ENCODE measurements at regions not wholly inside any gene's neighbourhood (a gene's known extent, or its start where the extent isn't known, plus 50 kb on each side); places are given as distances from the start of the nearest gene placed in this dataset.

DNA sequence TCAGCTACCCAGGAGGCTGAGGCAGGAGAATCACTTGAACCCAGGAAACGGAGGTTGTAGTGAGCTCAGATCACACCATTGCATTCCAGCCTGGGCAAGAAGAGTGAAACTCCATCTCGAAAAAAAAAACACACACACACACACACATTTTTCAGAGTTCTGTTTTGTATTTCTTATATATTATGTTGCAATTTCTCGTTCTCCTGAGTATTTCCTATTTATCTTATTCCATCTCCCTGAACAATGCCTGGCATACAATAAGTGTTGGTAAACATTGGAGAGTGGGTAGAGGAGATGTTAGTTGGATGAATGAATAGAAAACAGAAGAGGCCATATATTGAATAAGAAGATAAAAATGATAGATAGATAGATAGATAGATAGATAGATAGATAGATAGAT lies 167.8 kb upstream of the CDH5 start:
- no peaks in the 10 kb centered on the region for H3K4me1 Mint-ChIP-seq
- ATAC-seq (no peak), DNase-seq (ENCODE audit: low spot score) (no peak)
- CTCF ChIA-PET, result interaction anchor here (0.6 kb wide), 1 partner anchor 30 kb away, joined by 3 read pairs; no protein-coding TSS in a partner anchor
- TF ChIP-seq, protein P1, sequence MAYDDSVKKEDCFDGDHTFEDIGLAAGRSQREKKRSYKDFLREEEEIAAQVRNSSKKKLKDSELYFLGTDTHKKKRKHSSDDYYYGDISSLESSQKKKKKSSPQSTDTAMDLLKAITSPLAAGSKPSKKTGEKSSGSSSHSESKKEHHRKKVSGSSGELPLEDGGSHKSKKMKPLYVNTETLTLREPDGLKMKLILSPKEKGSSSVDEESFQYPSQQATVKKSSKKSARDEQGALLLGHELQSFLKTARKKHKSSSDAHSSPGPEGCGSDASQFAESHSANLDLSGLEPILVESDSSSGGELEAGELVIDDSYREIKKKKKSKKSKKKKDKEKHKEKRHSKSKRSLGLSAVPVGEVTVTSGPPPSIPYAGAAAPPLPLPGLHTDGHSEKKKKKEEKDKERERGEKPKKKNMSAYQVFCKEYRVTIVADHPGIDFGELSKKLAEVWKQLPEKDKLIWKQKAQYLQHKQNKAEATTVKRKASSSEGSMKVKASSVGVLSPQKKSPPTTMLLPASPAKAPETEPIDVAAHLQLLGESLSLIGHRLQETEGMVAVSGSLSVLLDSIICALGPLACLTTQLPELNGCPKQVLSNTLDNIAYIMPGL (CRISPR knock-in tag; IDR thresholded peaks at IDR 0.05), result no peak
- TF ChIP-seq NFATC4 (CRISPR knock-in tag; IDR thresholded peaks at IDR 0.05), result no peak
- TF ChIP-seq, protein P2, sequence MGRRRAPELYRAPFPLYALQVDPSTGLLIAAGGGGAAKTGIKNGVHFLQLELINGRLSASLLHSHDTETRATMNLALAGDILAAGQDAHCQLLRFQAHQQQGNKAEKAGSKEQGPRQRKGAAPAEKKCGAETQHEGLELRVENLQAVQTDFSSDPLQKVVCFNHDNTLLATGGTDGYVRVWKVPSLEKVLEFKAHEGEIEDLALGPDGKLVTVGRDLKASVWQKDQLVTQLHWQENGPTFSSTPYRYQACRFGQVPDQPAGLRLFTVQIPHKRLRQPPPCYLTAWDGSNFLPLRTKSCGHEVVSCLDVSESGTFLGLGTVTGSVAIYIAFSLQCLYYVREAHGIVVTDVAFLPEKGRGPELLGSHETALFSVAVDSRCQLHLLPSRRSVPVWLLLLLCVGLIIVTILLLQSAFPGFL (CRISPR knock-in tag; IDR thresholded peaks at IDR 0.05; ENCODE audit: borderline replicate concordance), result no peak
- no peak for TF ChIP-seq MYBL2 (CRISPR knock-in tag; IDR thresholded peaks at IDR 0.05)
- no peak for TF ChIP-seq SMAD4 (CRISPR knock-in tag; IDR thresholded peaks at IDR 0.05)
- TF ChIP-seq TCF7 (CRISPR knock-in tag; IDR thresholded peaks at IDR 0.05; ENCODE audit: low read depth), result no peak
- no peak for TF ChIP-seq NFYB (CRISPR knock-in tag; conservative IDR thresholded peaks at IDR 0.05; ENCODE audit: low read depth)
- TF ChIP-seq, protein P3, sequence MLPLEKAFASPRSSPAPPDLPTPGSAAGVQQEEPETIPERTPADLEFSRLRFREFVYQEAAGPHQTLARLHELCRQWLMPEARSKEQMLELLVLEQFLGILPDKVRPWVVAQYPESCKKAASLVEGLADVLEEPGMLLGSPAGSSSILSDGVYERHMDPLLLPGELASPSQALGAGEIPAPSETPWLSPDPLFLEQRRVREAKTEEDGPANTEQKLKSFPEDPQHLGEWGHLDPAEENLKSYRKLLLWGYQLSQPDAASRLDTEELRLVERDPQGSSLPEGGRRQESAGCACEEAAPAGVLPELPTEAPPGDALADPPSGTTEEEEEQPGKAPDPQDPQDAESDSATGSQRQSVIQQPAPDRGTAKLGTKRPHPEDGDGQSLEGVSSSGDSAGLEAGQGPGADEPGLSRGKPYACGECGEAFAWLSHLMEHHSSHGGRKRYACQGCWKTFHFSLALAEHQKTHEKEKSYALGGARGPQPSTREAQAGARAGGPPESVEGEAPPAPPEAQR (CRISPR knock-in tag; IDR thresholded peaks at IDR 0.05), result no peak
- TF ChIP-seq NR2C2 (CRISPR knock-in tag; IDR thresholded peaks at IDR 0.05), result no peak
- no peak for TF ChIP-seq USF1 (CRISPR knock-in tag; IDR thresholded peaks at IDR 0.05)
- TF ChIP-seq, protein P4, sequence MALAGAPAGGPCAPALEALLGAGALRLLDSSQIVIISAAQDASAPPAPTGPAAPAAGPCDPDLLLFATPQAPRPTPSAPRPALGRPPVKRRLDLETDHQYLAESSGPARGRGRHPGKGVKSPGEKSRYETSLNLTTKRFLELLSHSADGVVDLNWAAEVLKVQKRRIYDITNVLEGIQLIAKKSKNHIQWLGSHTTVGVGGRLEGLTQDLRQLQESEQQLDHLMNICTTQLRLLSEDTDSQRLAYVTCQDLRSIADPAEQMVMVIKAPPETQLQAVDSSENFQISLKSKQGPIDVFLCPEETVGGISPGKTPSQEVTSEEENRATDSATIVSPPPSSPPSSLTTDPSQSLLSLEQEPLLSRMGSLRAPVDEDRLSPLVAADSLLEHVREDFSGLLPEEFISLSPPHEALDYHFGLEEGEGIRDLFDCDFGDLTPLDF (CRISPR knock-in tag; IDR thresholded peaks at IDR 0.05), result no peak
- TF ChIP-seq, protein P5, sequence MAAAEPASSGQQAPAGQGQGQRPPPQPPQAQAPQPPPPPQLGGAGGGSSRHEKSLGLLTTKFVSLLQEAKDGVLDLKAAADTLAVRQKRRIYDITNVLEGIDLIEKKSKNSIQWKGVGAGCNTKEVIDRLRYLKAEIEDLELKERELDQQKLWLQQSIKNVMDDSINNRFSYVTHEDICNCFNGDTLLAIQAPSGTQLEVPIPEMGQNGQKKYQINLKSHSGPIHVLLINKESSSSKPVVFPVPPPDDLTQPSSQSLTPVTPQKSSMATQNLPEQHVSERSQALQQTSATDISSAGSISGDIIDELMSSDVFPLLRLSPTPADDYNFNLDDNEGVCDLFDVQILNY (CRISPR knock-in tag; IDR thresholded peaks at IDR 0.05), result no peak
- TF ChIP-seq SP1 (CRISPR knock-in tag; conservative IDR thresholded peaks at IDR 0.05), result no peak
- TF ChIP-seq PRRX2 (CRISPR knock-in tag; IDR thresholded peaks at IDR 0.05), result no peak
- H3K9me3 Mint-ChIP-seq, result no peaks in the 10 kb centered on the region
- no peaks in the 10 kb centered on the region for H3K36me3 Mint-ChIP-seq
- H3K27ac Mint-ChIP-seq, result no peak overlapping the region
- H3K4me3 Mint-ChIP-seq, result no peak overlapping the region
- POLR2A ChIA-PET, result no interaction called here
- no peaks in the 10 kb centered on the region; the same call in 1 of the 2 replicates for H3K27me3 Mint-ChIP-seq (ENCODE audit: low read depth)

DNA sequence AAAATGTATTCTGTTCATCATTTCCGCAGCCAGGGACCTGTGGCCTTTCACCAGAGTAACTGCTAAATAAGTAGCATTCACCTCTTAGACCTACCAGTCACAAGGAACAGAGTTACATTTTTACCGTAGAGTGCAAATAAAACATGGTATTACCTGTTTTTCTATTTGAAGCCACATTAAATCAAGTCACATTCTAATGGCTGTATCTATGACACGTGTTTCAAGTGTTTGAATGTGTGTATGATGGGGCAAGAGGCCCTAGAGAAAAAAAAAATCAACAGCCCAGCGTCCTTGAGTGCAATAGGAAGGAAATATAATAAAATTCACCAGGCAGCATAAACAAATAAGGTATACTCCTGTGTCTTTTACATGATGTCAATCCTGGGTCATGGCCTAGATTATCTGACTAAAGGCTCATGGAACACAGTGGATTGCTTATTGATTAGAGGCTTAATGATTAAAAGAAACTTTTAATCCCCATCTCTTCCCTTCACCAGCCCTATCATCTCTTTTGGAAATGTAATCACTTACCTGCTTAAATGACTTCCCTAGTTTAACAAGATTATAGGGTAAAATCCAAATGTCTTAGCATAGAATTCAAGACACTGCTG lies 168.7 kb upstream of the CDH5 start:
- ChIA-PET POLR2A (no interaction called here), CTCF (interaction anchor here (0.6 kb wide), 1 partner anchor 30 kb away, joined by 3 read pairs; no protein-coding TSS in a partner anchor)
- no peaks in the 10 kb centered on the region for H3K9me3 Mint-ChIP-seq
- H3K4me3 Mint-ChIP-seq, result no peak overlapping the region
- no peaks in the 10 kb centered on the region for H3K36me3 Mint-ChIP-seq
- no peak overlapping the region for H3K27ac Mint-ChIP-seq
- ATAC-seq, result no peak
- DNase-seq (ENCODE audit: low spot score), result no peak
- H3K4me1 Mint-ChIP-seq, result no peaks in the 10 kb centered on the region
- no peaks in the 10 kb centered on the region; the same call in 1 of the 2 replicates for H3K27me3 Mint-ChIP-seq (ENCODE audit: low read depth)
- TF ChIP-seq, protein P6, sequence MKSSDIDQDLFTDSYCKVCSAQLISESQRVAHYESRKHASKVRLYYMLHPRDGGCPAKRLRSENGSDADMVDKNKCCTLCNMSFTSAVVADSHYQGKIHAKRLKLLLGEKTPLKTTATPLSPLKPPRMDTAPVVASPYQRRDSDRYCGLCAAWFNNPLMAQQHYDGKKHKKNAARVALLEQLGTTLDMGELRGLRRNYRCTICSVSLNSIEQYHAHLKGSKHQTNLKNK (CRISPR knock-in tag; IDR thresholded peaks at IDR 0.05), result no peak
- TF ChIP-seq USF1 (CRISPR knock-in tag; IDR thresholded peaks at IDR 0.05) (no peak), ZBTB21 (CRISPR knock-in tag; IDR thresholded peaks at IDR 0.05; ENCODE audit: borderline replicate concordance) (no peak), MLX (CRISPR knock-in tag; IDR thresholded peaks at IDR 0.05) (no peak), ERG (CRISPR knock-in tag; IDR thresholded peaks at IDR 0.05) (no peak), FOXP1 (CRISPR knock-in tag; IDR thresholded peaks at IDR 0.05; ENCODE audit: borderline replicate concordance) (no peak), RELA (CRISPR knock-in tag; IDR thresholded peaks at IDR 0.05; ENCODE audit: borderline replicate concordance) (no peak), TP53 (CRISPR knock-in tag; IDR thresholded peaks at IDR 0.05) (no peak)
- TF ChIP-seq, protein P5 (CRISPR knock-in tag; IDR thresholded peaks at IDR 0.05), result no peak
- TF ChIP-seq, protein P3 (CRISPR knock-in tag; IDR thresholded peaks at IDR 0.05), result no peak

All from WTC11 (cell line).